Heart right ventricle (tissue), 16 donors: ENCODE measurements at regions not wholly inside any gene's neighbourhood (a gene's known extent, or its start where the extent isn't known, plus 50 kb on each side); places are given as distances from the start of the nearest gene placed in this dataset.
A peak's percentile ranks its signal among the peaks of the same experiment; 100 is the strongest.

Experiments
- ATAC-seq, 8 donors: fragments of 200-7000 bp; cut with Tn5 transposase; one replicate each; pipeline ENCODE4 v1.9.1; 2020; ENCODE audit warnings: mild to moderate bottlenecking in 8 of 8, moderate library complexity in 8 of 8, moderate number of reproducible peaks in 1 of 8
- DNase-seq, 2 donors: peaks; one replicate each; pipeline ENCODE4 v3.0.0-alpha.2; 2020
- H3K27ac ChIP-seq, 10 donors: fragments of 200-600 bp; sonication (generic) in 2 of 10; one replicate each; pipeline versions ENCODE4 v1.5.0 to v1.8.0; 2020 to 2022; ENCODE audit warnings: mild to moderate bottlenecking in 3 of 10
- H3K27me3 ChIP-seq, 7 donors: fragments of 200-600 bp; one replicate each; pipeline ENCODE4 v1.8.0; 2021 to 2022; ENCODE audit warnings: mild to moderate bottlenecking in 2 of 7
- H3K36me3 ChIP-seq, 9 donors: fragments of 200-600 bp; sonication (generic) in 1 of 9; one replicate each; pipeline versions ENCODE4 v1.5.0 to v1.8.0; 2020 to 2022; ENCODE audit warnings: mild to moderate bottlenecking in 2 of 9
- H3K4me1 ChIP-seq, 9 donors: fragments of 200-600 bp; sonication (generic) in 1 of 9; one replicate each; pipeline versions ENCODE4 v1.5.0 to v1.8.0; 2020 to 2022; ENCODE audit warnings: mild to moderate bottlenecking in 4 of 9
- H3K4me3 ChIP-seq, 10 donors: fragments of 200-600 bp; sonication (generic) in 2 of 10; one replicate each; pipeline versions ENCODE4 v1.5.0 to v1.8.0; 2020 to 2022; ENCODE audit warnings: mild to moderate bottlenecking in 7 of 10, moderate library complexity in 2 of 10
- H3K9me3 ChIP-seq, 11 donors: fragments of 200-600 bp in 10 of 11; sonication (generic) in 2 of 11; one replicate each; pipeline versions ENCODE4 v1.5.0 to v1.8.0; 2013 to 2022; ENCODE audit warnings: mild to moderate bottlenecking in 2 of 11, control low read depth in 1 of 11, moderate library complexity in 1 of 11
- WGBS, 2 donors: extraction: QIAGEN DNeasy Blood & Tissue Kit; methylation state at CpG; one replicate each; pipeline ENCODE4 v1.1.7; 2013; ENCODE audit warnings: inconsistent platforms in 1 of 2; 5-methylcytosine and 5-hydroxymethylcytosine counted together
- intact Hi-C, 10 donors: fragments of 100-400 bp; cut with DNase I; formaldehyde crosslinking; loops; one replicate each; pipeline versions ENCODE4 v1.11.1 to v1.14.2; 2022
- TF ChIP-seq, protein P1 (sequence below), 9 donors: fragments of 200-600 bp; sonication (generic) in 2 of 9; IDR thresholded peaks; one replicate each; pipeline versions ENCODE4 v1.5.0 to v1.8.0; 2021 to 2022; ENCODE audit warnings: antibody characterized with exemption in 9 of 9, mild to moderate bottlenecking in 5 of 9, moderate library complexity in 1 of 9
- donor health status: Arrhythmogenic right ventricular cardiomyopathy.
- donor health status: ischemic (EF 13 %, LVEDD 7.1; RV severe dilation, severe dysfunction).
- donor health status: healthy with polysubstance abuse.
- donor health status: DM: no; HTN: yes; CAD: no.
- donor health status: DM: no; HTN: no; CAD: no.
- donor health status: ischemic (EF 25% LVEDD 6.9; RV normal size, moderate dysfunction).
- donor health status: ischemic (EF 25% LVEDD 5.7; RV mildly dilated, moderate dysfunction).
- donor health status: healthy.
- donor health status: DM: yes; HTN: yes; CAD: no.
- donor health status: Ischemic cardiomyopathy.
- donor health status: ischemic (EF 35%, LVEDD 5.7; RV mildly dilated, moderate dysfunction).
- donor health status: nonischemic (EF 11% LVEDD 7.7; RV severe dilation, severe dysfunction).
- donor health status: DM: yes; HTN: yes; CAD: no.
- donor health status: PGD.
- donor health status: ischemic (EF 29% LVEDD 5.4; RV normal size, mild dysfunction).
- donor health status: nonischemic (EF 23%, LVEDD 6.1; RV moderate dilation, normal function).

DNA sequence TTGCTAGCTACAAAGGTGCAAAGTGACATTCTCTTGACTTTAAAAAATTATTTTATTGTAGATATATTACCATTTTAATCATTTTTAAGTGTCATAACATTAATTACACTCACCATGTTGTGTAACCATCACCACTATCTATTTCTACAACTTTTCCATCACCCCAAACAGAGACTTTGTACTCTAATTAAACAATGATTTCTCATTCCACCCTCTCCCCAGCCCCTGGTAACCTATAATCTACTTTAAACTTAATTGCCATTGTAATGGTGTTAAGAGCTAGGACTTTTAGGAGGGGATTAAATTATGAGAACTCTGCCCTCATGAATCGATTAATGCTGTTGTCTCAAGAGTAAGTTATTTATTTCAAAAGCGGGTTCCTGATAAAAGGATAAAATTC, 352.9 kb upstream of the SEL1L start:
- TF ChIP-seq, protein P1, sequence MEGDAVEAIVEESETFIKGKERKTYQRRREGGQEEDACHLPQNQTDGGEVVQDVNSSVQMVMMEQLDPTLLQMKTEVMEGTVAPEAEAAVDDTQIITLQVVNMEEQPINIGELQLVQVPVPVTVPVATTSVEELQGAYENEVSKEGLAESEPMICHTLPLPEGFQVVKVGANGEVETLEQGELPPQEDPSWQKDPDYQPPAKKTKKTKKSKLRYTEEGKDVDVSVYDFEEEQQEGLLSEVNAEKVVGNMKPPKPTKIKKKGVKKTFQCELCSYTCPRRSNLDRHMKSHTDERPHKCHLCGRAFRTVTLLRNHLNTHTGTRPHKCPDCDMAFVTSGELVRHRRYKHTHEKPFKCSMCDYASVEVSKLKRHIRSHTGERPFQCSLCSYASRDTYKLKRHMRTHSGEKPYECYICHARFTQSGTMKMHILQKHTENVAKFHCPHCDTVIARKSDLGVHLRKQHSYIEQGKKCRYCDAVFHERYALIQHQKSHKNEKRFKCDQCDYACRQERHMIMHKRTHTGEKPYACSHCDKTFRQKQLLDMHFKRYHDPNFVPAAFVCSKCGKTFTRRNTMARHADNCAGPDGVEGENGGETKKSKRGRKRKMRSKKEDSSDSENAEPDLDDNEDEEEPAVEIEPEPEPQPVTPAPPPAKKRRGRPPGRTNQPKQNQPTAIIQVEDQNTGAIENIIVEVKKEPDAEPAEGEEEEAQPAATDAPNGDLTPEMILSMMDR (IDR thresholded peaks at IDR 0.05): no peak
- Histone ChIP-seq H3K27me3 (no peaks in the 10 kb centered on the region), H3K4me1 (no peaks in the 10 kb centered on the region), H3K36me3 (no peaks in the 10 kb centered on the region), H3K9me3 (peaks cover 0 to 3% (median 0%) of the 10 kb centered on the region in 11 donors), H3K4me3 (no peak overlapping the region), H3K27ac (no peak overlapping the region)
- 86 to 91% methylated on average over 2 of the region's 2 CpGs for WGBS, 2 donors
- ATAC-seq (no peak), DNase-seq (no peak)
- intact Hi-C loops: no loop called here

DNA sequence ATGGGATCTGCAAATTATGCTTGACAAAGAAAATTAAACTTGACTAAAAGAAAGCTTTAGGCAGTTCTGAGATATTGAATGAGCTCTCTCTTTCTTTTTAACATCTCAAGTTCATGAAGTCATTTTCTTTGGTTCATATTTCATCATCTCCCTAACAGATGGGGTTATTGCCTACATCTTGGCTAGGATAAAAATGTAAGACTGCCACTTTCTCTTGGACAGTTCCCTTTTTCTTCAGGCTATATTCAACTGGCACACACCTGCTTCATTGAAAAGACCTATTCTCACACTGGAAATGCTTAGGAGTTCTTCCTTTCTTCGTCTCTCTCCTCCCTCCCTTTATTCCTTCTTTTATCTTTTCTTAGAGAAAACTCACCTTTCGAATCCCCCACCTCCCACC, 355.9 kb upstream of the SEL1L start:
- Histone ChIP-seq H3K9me3 (peaks cover 0 to 7% (median 0%) of the 10 kb centered on the region in 11 donors), H3K4me3 (no peak overlapping the region), H3K27me3 (no peaks in the 10 kb centered on the region), H3K4me1 (no peaks in the 10 kb centered on the region), H3K27ac (peak overlapping the region in 1 of 10 donors; percentile 8), H3K36me3 (no peaks in the 10 kb centered on the region)
- ATAC-seq: peak in 1 of 8 donors; percentile 48
- DNase-seq: no peak
- TF ChIP-seq, protein P1 (IDR thresholded peaks at IDR 0.05): no peak
- WGBS, 2 donors: 53 to 56% methylated on average over 2 of the region's 2 CpGs
- intact Hi-C loops: no loop called here

DNA sequence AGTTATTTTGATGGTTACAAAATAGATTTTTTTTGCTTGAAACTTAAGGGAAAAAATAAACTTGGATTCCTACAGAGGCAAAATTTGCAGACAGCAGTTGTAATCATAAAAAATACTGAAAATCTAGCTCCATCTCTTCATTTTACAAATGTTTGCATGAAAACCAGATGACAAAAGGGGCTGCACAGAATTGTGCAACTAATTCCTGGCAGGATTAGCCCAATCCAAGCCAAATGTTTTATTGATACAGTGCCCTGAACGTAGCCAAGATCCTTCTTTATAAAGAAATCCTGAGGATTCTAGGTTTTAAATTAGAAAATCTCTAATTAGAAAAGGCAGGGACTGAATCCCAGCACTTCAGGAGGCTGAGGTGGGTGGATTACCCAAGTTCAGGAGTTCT, 356.4 kb upstream of the SEL1L start:
- Histone ChIP-seq H3K36me3 (no peaks in the 10 kb centered on the region), H3K27ac (peak overlapping the region in 1 of 10 donors; percentile 8), H3K9me3 (peaks cover 0 to 7% (median 0%) of the 10 kb centered on the region in 11 donors), H3K4me1 (no peaks in the 10 kb centered on the region), H3K4me3 (no peak overlapping the region), H3K27me3 (no peaks in the 10 kb centered on the region)
- intact Hi-C loops: no loop called here
- peak in 1 of 8 donors; percentile 52 for ATAC-seq
- no peak for DNase-seq
- WGBS, 2 donors: 34 to 48% methylated on average over 1 of the region's 1 CpG
- TF ChIP-seq, protein P1 (IDR thresholded peaks at IDR 0.05): no peak

DNA sequence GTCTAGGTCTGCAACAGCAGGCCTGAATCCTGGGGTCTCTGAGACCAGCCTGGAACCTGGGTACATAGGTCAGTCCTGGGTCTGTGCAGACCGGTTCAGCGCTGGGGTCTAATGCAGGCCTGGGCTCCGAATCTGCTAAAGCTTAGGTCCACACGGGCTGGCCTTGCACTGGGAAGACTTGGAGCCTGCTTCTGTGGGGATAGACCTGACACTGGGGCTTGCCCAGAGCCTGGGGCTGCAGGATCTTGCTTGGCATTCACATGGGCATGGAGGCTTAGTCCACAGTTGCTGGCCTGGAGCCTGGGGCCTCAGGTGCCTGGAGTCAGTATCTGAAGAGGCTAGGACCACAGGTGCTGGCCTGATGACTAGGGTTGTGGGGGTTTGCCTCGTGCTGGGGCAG, 369.8 kb upstream of the SEL1L start:
- intact Hi-C loops: no loop called here
- H3K4me1 ChIP-seq: no peaks in the 10 kb centered on the region
- peaks cover 0 to 51% (median 16%) of the 10 kb centered on the region in 11 donors for H3K9me3 ChIP-seq
- H3K4me3 ChIP-seq: no peak overlapping the region
- TF ChIP-seq, protein P1 (IDR thresholded peaks at IDR 0.05): no peak
- DNase-seq (no peak), ATAC-seq (no peak)
- H3K27ac ChIP-seq: no peak overlapping the region
- no peaks in the 10 kb centered on the region for H3K36me3 ChIP-seq
- H3K27me3 ChIP-seq: no peaks in the 10 kb centered on the region
- WGBS, 2 donors: 77 to 82% methylated on average over 5 of the region's 5 CpGs
